Right cardiac atrium (tissue), 5 donors: ENCODE measurements at regions not wholly inside any gene's neighbourhood (a gene's known extent, or its start where the extent isn't known, plus 50 kb on each side); places are given as distances from the start of the nearest gene placed in this dataset.

Experiments
- ATAC-seq, 2 donors: fragments of 200-7000 bp; cut with Tn5 transposase; one replicate each; pipeline versions ENCODE4 v1.8.0 to v1.9.1; 2020; ENCODE audit warnings: moderate library complexity in 2 of 2, mild to moderate bottlenecking in 1 of 2
- DNase-seq, 3 donors: peaks; one replicate each; pipeline ENCODE4 v3.0.0-alpha.2; 2020
- H3K27ac ChIP-seq: one replicate; pipeline ENCODE4 v1.5.1; 2013; ENCODE audit warnings: mild to moderate bottlenecking, low read length, control low read depth, moderate library complexity
- H3K27me3 ChIP-seq: one replicate; pipeline ENCODE4 v1.6.1; 2013; ENCODE audit not compliant: control insufficient read depth, insufficient read depth
- H3K4me1 ChIP-seq: one replicate; pipeline ENCODE4 v1.6.1; 2013; ENCODE audit warnings: low read length; ENCODE audit not compliant: control insufficient read depth, insufficient read depth
- H3K4me3 ChIP-seq: one replicate; pipeline ENCODE4 v1.5.1; 2013; ENCODE audit warnings: low read length, control low read depth
- H3K9me3 ChIP-seq: one replicate; pipeline ENCODE4 v1.6.1; 2013; ENCODE audit warnings: low read length; ENCODE audit not compliant: control insufficient read depth
- WGBS: extraction: QIAGEN DNeasy Blood & Tissue Kit; methylation state at CpG from one replicate; pipeline ENCODE4 v1.1.7; 2013; 5-methylcytosine and 5-hydroxymethylcytosine counted together
- intact Hi-C, 4 donors: fragments of 100-400 bp; cut with DNase I; formaldehyde crosslinking; loops; one replicate each; pipeline versions ENCODE4 v1.11.0 to v1.14.0; 2022 to 2023
- donor health status: healthy with polysubstance abuse.
- donor health status: DM: no; HTN: yes; CAD: no.
- donor health status: DM: no; HTN: no; CAD: no.
- donor health status: DM: no; HTN: yes; CAD: no; lungs with severe emphysema.
- donor health status: DM: yes; HTN: yes; CAD: no.

DNA sequence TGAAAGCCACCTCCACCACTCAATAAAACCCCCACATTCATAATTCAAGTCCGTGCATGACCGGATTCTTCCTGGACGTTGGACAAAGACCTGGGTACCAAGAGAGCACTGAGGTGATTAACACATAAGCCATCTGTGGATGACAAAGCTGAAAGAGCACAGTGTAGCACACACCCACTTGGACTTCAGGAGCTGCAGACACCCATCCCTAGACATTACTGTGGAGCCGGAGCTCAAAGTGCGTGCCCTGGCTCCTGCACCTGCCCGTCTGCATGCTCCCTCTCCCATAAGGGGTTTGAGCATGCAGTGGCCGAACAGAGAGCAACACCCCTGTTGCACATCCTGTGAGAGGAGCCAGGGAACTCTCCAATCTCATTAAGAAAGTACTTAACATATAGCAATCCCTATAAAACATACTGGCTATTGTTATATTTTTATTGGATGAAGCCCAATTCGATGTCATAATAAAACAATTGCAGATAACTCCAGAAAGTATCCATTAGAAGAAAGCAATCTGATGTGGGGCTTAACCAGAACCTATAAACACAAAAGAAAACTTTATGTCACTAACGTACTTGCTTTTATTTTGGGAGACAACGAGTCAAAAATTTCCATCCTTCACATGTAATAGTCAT lies 1174.2 kb upstream of the C9orf72 start:
- WGBS, result 67% methylated on average over 10 of the region's 10 CpGs

DNA sequence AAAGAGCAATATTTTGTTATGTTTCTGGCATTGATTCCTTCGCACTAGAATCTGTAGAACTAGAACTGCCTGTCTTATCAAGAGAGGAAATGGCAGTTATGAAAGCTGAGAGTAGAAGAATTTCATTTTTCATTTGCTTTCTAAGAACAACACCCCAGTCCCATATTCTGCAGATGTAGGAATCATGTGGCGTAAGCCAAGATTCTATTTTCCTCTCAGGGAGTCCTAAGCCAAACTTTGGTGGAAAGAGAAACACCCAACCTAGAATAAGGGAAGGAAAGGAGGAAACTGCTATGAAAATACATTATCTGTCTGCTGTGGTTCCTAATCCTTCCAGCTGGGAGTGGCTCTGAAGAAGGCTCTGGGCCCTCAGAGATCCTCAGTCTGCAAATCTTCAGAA lies 1176.9 kb upstream of the C9orf72 start:
- Histone ChIP-seq H3K4me3 (no peak overlapping the region), H3K27ac (no peak overlapping the region), H3K27me3 (no peaks in the 10 kb centered on the region), H3K9me3 (no peaks in the 10 kb centered on the region), H3K4me1 (no peaks in the 10 kb centered on the region)
- no peak for DNase-seq
- intact Hi-C loops, result no loop called here
- ATAC-seq, result no peak
- 56% methylated on average over 2 of the region's 2 CpGs for WGBS

More for the DNA sequence above, 1174.2 kb upstream of the C9orf72 start:
- ATAC-seq (no peak), DNase-seq (no peak)
- Histone ChIP-seq H3K27me3 (no peaks in the 10 kb centered on the region), H3K9me3 (no peaks in the 10 kb centered on the region), H3K27ac (no peak overlapping the region), H3K4me1 (no peaks in the 10 kb centered on the region), H3K4me3 (no peak overlapping the region)
- intact Hi-C loops, result no loop called here

DNA sequence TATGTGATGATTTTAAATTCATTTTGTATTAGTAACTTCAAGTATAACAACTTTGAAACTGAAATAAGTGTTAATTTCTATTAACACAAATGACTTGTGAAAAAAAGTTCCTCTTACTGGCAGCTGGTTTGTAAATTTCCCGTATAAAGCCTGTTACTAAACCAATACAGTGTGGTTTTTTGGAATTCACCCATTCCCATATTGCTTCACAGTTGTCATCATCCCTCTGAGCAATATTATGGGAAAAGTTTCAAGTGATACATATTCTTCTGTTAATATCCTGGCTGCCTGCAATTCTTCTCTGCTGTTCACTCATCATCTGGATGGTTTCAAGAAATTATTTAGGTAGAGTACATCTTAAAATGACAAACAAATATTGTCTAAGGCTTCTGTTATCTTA lies 1185.1 kb upstream of the C9orf72 start:
- no peaks in the 10 kb centered on the region for H3K4me1 ChIP-seq
- H3K9me3 ChIP-seq, result no peaks in the 10 kb centered on the region
- no peak overlapping the region for H3K4me3 ChIP-seq
- intact Hi-C loops, result no loop called here
- ATAC-seq (no peak), DNase-seq (no peak)
- no peak overlapping the region for H3K27ac ChIP-seq
- no peaks in the 10 kb centered on the region for H3K27me3 ChIP-seq
- WGBS, result 49% methylated on average over 1 of the region's 1 CpG

DNA sequence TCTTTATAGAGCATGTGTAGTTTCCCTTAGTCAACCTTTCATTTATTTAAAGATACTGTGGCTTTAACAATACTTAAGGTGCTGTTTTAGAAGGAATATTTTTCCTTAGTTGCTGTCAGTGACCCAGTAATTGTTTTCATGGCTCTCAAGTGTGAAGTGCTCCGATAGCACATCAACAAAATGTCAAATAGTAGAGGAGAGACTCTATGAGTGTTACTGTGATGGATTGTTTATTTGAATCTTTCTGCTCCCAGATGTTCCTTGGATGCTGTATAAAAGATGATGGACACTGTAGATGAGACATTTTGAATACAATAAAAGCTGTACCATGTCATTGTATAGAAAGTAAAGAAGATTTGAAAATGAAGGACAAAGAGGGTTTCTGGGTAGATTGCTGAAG lies 1185.7 kb upstream of the C9orf72 start:
- WGBS, result 44% methylated on average over 1 of the region's 1 CpG
- DNase-seq (no peak), ATAC-seq (no peak)
- no peaks in the 10 kb centered on the region for H3K27me3 ChIP-seq
- H3K27ac ChIP-seq, result no peak overlapping the region
- intact Hi-C loops, result no loop called here
- H3K9me3 ChIP-seq, result no peaks in the 10 kb centered on the region
- H3K4me3 ChIP-seq, result no peak overlapping the region
- H3K4me1 ChIP-seq, result no peaks in the 10 kb centered on the region

DNA sequence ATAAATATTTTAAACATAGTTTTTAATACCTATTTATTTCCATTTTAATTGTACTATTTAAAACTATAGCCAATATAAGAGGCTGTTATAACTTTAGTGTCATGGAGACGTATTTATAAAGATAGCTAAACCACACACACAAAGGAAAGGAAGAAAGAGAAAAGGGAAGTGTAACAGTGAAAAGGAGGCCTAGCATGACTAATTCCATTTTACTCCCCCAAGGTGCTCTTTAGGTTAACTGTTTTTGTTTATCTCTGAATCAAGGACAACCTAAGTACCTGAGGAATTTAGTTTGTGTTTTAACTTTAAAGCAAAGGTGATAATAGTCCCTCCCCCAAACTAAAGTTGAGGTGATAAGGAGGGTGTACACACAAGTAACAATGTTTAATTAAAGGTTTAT lies 1188.9 kb upstream of the C9orf72 start:
- DNase-seq, result no peak
- Histone ChIP-seq H3K27me3 (no peaks in the 10 kb centered on the region), H3K4me3 (no peak overlapping the region), H3K9me3 (no peaks in the 10 kb centered on the region), H3K4me1 (no peaks in the 10 kb centered on the region), H3K27ac (no peak overlapping the region)
- WGBS, result 70% methylated on average over 1 of the region's 1 CpG
- intact Hi-C loops, result no loop called here
- no peak for ATAC-seq

DNA sequence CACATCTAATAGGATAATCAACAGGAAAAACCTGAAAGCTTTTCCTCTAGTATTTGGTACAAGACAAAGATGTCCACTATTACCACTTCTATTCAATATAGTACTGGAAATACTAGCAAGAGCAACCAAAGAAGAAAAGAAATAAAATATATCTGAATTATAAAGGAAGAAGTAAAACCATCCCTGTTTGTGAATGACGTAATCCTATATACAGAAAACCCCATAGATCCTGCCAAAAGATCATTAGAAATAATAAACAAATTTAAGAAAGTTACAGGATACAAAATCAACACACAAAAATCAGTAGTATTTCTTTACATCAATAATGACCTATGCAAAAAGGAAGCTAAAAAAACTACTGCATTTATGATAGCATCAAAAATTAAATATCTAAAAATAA lies 1191.3 kb upstream of the C9orf72 start:
- Histone ChIP-seq H3K27ac (no peak overlapping the region), H3K4me3 (no peak overlapping the region), H3K27me3 (no peaks in the 10 kb centered on the region), H3K4me1 (no peaks in the 10 kb centered on the region), H3K9me3 (no peaks in the 10 kb centered on the region)
- DNase-seq (no peak), ATAC-seq (no peak)
- 84% methylated on average over 1 of the region's 1 CpG for WGBS
- intact Hi-C loops, result no loop called here

DNA sequence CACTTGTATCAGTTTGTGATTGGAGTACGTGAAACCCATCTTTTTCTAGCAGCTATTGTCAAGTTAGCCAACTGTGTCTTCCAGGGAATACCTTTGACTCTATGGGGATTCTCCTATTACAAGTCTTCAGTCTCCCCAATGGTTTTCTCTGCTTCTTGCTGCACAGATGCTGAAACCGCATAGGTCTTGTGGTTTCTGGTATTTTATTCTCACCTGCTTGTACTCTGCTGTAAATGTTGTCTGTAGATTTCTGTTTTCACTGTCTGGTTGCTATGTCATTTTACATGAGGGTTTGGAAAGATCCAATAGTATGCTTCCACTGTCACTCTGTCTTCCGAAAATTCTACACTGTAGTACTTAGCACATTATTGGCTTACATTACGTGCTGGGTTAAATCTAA lies 1196.9 kb upstream of the C9orf72 start:
- no peaks in the 10 kb centered on the region for H3K9me3 ChIP-seq
- intact Hi-C loops, result no loop called here
- DNase-seq (no peak), ATAC-seq (no peak)
- 84% methylated on average over 4 of the region's 4 CpGs for WGBS
- H3K27me3 ChIP-seq, result no peaks in the 10 kb centered on the region
- H3K27ac ChIP-seq, result no peak overlapping the region
- H3K4me1 ChIP-seq, result no peaks in the 10 kb centered on the region
- no peak overlapping the region for H3K4me3 ChIP-seq

DNA sequence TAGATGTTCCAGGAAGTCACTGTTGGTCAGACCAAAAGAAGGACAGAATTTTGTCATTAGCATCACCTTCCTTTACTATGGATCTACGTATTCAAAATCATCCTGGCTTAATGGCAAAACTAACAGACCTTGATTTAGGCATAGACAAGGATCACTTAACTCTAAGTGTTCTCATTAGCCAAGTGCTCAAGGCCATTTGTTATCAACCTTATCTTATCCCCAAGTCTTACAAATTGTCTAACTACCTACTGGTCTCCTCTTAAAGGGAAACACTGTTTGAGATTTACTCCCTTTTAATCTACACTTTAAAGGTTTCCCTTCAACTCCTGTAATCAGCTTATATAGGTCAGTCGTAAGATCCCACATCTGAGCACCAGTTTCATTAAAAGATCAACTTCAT lies 1197.5 kb upstream of the C9orf72 start:
- intact Hi-C loops, result no loop called here
- ATAC-seq, result no peak
- WGBS, result 73% methylated on average over 2 of the region's 2 CpGs
- no peak overlapping the region for H3K4me3 ChIP-seq
- no peaks in the 10 kb centered on the region for H3K9me3 ChIP-seq
- H3K4me1 ChIP-seq, result no peaks in the 10 kb centered on the region
- DNase-seq, result no peak
- H3K27ac ChIP-seq, result no peak overlapping the region
- no peaks in the 10 kb centered on the region for H3K27me3 ChIP-seq

DNA sequence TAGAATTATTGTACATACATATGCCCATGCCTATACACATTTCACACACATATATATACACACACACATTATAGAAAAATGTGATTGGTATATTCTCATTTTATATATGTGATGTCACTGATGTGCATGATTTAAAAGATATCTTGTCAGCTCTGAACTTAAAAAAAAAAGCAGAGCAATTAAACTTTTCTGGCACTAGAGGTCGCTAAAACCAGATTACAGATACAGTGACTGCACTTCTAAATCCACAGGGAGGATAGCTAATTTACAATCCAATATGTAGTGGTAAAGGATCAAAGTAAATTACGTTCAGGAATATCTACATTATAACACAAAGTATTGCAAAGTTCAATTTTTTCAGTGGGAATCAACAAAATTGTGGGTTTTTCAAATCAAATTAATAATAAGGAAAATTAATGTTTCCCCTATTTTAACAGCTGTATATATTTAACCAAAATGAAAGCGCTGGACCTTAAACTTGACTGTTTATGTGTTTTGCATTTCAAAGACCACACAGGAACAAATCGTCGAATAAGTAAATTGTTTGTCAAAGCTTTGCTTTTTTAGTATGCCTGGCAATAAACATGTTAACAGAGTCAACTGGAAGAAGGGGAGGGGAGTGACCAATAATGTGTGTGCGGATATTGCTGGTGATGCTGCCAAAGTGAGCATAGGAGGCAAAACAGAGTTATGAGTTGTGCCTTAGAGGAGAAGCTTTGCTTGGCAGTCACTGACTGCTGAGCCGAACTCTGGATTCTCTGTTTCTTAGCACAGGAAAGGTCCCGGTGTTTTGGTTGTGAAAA lies 1201.4 kb upstream of the C9orf72 start:
- intact Hi-C loops, result no loop called here
- WGBS, result 29% methylated on average over 8 of the region's 8 CpGs
- ATAC-seq, result no peak

DNA sequence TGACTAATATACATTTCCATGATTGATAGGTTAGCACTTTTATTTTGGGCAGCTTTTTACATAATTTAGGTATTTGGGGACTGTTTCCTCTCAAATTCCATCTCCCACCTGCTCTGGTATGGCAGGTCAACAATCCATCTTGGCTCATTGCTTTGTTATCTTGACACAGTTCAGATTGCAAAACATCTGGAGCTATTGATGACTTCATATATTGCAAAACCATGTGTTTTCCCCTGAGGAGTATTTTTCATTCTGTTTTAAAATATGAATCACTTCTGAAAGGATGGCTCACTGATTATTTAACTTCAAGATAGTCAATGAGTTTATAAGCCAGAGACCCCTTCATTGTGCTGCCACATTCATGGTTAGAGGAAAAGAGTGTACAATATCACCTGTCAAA lies 1206.0 kb upstream of the C9orf72 start:
- no peak overlapping the region for H3K27ac ChIP-seq
- no peak overlapping the region for H3K4me3 ChIP-seq
- DNase-seq, result no peak
- no peaks in the 10 kb centered on the region for H3K9me3 ChIP-seq
- no peaks in the 10 kb centered on the region for H3K27me3 ChIP-seq
- ATAC-seq, result no peak
- intact Hi-C loops, result no loop called here
- no peaks in the 10 kb centered on the region for H3K4me1 ChIP-seq

More for the DNA sequence above, 1201.4 kb upstream of the C9orf72 start:
- H3K27me3 ChIP-seq, result no peaks in the 10 kb centered on the region
- no peaks in the 10 kb centered on the region for H3K9me3 ChIP-seq
- H3K4me1 ChIP-seq, result no peaks in the 10 kb centered on the region
- no peak overlapping the region for H3K27ac ChIP-seq
- no peak overlapping the region for H3K4me3 ChIP-seq
- no peak for DNase-seq

DNA sequence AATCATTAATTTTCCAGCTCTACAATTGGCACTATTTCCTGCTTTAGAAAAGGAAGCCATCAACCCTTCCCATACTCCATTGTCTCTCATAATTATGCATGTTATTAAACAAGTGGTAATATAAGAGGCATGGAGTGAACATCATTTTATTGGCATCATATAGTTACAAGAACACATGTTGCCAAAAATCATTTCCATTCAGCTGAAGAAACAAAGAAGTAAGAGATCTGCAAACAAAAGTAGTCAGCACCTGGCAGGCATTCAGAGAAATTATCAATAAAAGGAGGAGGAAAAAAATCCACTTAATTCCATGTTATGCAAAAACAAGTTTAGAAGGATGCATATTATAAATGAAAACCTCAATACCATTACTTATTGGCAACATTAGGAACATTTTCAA lies 1208.2 kb upstream of the C9orf72 start:
- ATAC-seq (no peak), DNase-seq (no peak)
- no peak overlapping the region for H3K4me3 ChIP-seq
- intact Hi-C loops, result no loop called here
- no peak overlapping the region for H3K27ac ChIP-seq
- no peaks in the 10 kb centered on the region for H3K9me3 ChIP-seq
- no peaks in the 10 kb centered on the region for H3K27me3 ChIP-seq
- no peaks in the 10 kb centered on the region for H3K4me1 ChIP-seq

DNA sequence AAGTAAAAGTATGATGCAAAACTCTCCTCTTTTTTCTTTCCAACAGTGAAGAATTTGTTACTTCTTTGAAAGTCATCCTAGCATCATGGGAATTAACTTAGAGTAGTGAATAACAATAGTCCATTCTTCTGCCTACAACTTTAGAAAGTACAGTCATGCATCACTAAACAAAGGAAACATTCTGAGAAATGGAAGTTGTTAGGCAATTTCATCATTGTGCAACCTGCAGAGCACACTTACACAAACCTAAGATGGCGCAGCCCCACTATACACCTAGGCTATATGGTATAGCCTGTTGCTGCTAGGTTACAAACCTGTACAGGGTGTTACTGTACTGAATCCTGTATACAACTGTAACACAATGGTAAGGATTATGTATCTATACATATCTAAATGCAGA lies 1209.3 kb upstream of the C9orf72 start:
- Histone ChIP-seq H3K27ac (no peak overlapping the region), H3K9me3 (no peaks in the 10 kb centered on the region), H3K4me1 (no peaks in the 10 kb centered on the region), H3K4me3 (no peak overlapping the region), H3K27me3 (no peaks in the 10 kb centered on the region)
- ATAC-seq, result no peak
- intact Hi-C loops, result no loop called here
- no peak for DNase-seq
- 95% methylated on average over 1 of the region's 1 CpG for WGBS
